ENCODE measurements at regions not wholly inside any gene's neighbourhood (a gene's known extent, or its start where the extent isn't known, plus 50 kb on each side); places are given as distances from the start of the nearest gene placed in this dataset.

GRCh38 chr2:204228169-204228886 lies 291.8 kb downstream of the ICOS start:
- Histone ChIP-seq H3K4me2 (ENCODE audit: low read depth, low read length, poor library complexity, severe bottlenecking) (no peak overlapping the region), H3K9ac (ENCODE audit: low read length) (no peak overlapping the region), H3K4me3 (ENCODE audit: low read length) (no peak overlapping the region), H4K20me1 (ENCODE audit: insufficient read depth, low read depth, low read length) (no peaks in the 10 kb centered on the region), H3K79me2 (ENCODE audit: low read length) (no peaks in the 10 kb centered on the region), H3K9me2 (replicated peaks; ENCODE audit: insufficient read depth, low read length) (no peaks in the 10 kb centered on the region), H3K9me3 (ENCODE audit: low read length) (no peaks in the 10 kb centered on the region), H3K27me3 (ENCODE audit: low read length) (no peaks in the 10 kb centered on the region), H3K4me1 (ENCODE audit: low read length) (no peaks in the 10 kb centered on the region), H3K36me3 (ENCODE audit: insufficient read depth, low read length) (no peaks in the 10 kb centered on the region), H3K27ac (ENCODE audit: low read length) (no peak overlapping the region), H2AFZ (ENCODE audit: low read length) (no peak overlapping the region)
- no peak for DNase-seq

DNA sequence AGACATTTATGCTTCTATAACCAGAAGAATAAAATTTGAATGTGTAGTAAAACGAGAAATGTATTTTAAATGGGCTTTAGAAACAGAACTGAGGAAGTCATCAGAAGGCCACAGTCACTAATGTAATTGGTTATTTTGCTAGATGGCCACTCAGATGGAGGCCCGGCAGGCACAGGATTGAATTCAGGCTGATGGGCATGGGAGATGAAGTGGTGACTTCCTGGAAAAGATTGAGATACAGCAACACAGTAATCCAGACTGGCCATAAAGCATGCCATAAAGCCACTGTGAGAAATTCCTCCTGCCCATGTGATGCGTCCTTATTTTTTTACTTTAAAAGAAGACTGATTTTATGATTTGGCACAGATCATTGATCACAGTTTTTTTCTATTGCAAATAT lies 297.7 kb downstream of the ICOS start:
- DNase-seq = no peak
- no peak overlapping the region for H3K27ac ChIP-seq (ENCODE audit: low read length)
- H3K9me2 ChIP-seq (replicated peaks; ENCODE audit: insufficient read depth, low read length) = no peaks in the 10 kb centered on the region
- no peaks in the 10 kb centered on the region for H3K36me3 ChIP-seq (ENCODE audit: insufficient read depth, low read length)
- H3K4me3 ChIP-seq (ENCODE audit: low read length) = no peak overlapping the region
- H3K4me1 ChIP-seq (ENCODE audit: low read length) = no peaks in the 10 kb centered on the region
- no peak overlapping the region for H3K9ac ChIP-seq (ENCODE audit: low read length)
- no peaks in the 10 kb centered on the region for H4K20me1 ChIP-seq (ENCODE audit: insufficient read depth, low read depth, low read length)
- H3K9me3 ChIP-seq (ENCODE audit: low read length) = no peaks in the 10 kb centered on the region
- no peaks in the 10 kb centered on the region; the same call in 1 of the 2 replicates for H3K27me3 ChIP-seq (ENCODE audit: low read length)
- H2AFZ ChIP-seq (ENCODE audit: low read length) = no peak overlapping the region
- no peak overlapping the region for H3K4me2 ChIP-seq (ENCODE audit: low read depth, low read length, poor library complexity, severe bottlenecking)
- no peaks in the 10 kb centered on the region for H3K79me2 ChIP-seq (ENCODE audit: low read length)

GRCh38 chr2:204234879-204235278 lies 298.3 kb downstream of the ICOS start:
- no peak overlapping the region for H3K4me2 ChIP-seq (ENCODE audit: low read depth, low read length, poor library complexity, severe bottlenecking)
- no peaks in the 10 kb centered on the region for H3K36me3 ChIP-seq (ENCODE audit: insufficient read depth, low read length)
- DNase-seq = no peak
- no peaks in the 10 kb centered on the region for H3K9me3 ChIP-seq (ENCODE audit: low read length)
- H3K79me2 ChIP-seq (ENCODE audit: low read length) = no peaks in the 10 kb centered on the region
- no peak overlapping the region for H3K27ac ChIP-seq (ENCODE audit: low read length)
- no peaks in the 10 kb centered on the region for H3K9me2 ChIP-seq (replicated peaks; ENCODE audit: insufficient read depth, low read length)
- H3K4me3 ChIP-seq (ENCODE audit: low read length) = no peak overlapping the region
- H3K27me3 ChIP-seq (ENCODE audit: low read length) = no peaks in the 10 kb centered on the region; the same call in 1 of the 2 replicates
- no peaks in the 10 kb centered on the region for H4K20me1 ChIP-seq (ENCODE audit: insufficient read depth, low read depth, low read length)
- no peak overlapping the region for H3K9ac ChIP-seq (ENCODE audit: low read length)
- no peak overlapping the region for H2AFZ ChIP-seq (ENCODE audit: low read length)
- H3K4me1 ChIP-seq (ENCODE audit: low read length) = no peaks in the 10 kb centered on the region

- no peaks in the 10 kb centered on the region for H3K9me2 ChIP-seq (replicated peaks; ENCODE audit: insufficient read depth, low read length)
- no peaks in the 10 kb centered on the region for H4K20me1 ChIP-seq (ENCODE audit: insufficient read depth, low read depth, low read length)
- no peaks in the 10 kb centered on the region; the same call in 1 of the 2 replicates for H3K27me3 ChIP-seq (ENCODE audit: low read length)
- H3K4me2 ChIP-seq (ENCODE audit: low read depth, low read length, poor library complexity, severe bottlenecking) = no peak overlapping the region
- no peak for DNase-seq
- no peaks in the 10 kb centered on the region for H3K9me3 ChIP-seq (ENCODE audit: low read length)
- H3K27ac ChIP-seq (ENCODE audit: low read length) = no peak overlapping the region
- H2AFZ ChIP-seq (ENCODE audit: low read length) = no peak overlapping the region
- H3K36me3 ChIP-seq (ENCODE audit: insufficient read depth, low read length) = no peaks in the 10 kb centered on the region
- no peak overlapping the region for H3K9ac ChIP-seq (ENCODE audit: low read length)
- no peaks in the 10 kb centered on the region for H3K4me1 ChIP-seq (ENCODE audit: low read length)
- no peak overlapping the region for H3K4me3 ChIP-seq (ENCODE audit: low read length)
- H3K79me2 ChIP-seq (ENCODE audit: low read length) = no peaks in the 10 kb centered on the region
Observed at GRCh38 chr2:204237416-204237815, 300.9 kb downstream of the ICOS start.

GRCh38 chr2:204239411-204240165 lies 303.0 kb downstream of the ICOS start:
- no peaks in the 10 kb centered on the region for H4K20me1 ChIP-seq (ENCODE audit: insufficient read depth, low read depth, low read length)
- H3K4me3 ChIP-seq (ENCODE audit: low read length) = no peak overlapping the region
- no peak overlapping the region for H3K9ac ChIP-seq (ENCODE audit: low read length)
- no peaks in the 10 kb centered on the region for H3K79me2 ChIP-seq (ENCODE audit: low read length)
- no peaks in the 10 kb centered on the region for H3K4me1 ChIP-seq (ENCODE audit: low read length)
- H3K4me2 ChIP-seq (ENCODE audit: low read depth, low read length, poor library complexity, severe bottlenecking) = no peak overlapping the region
- H3K9me3 ChIP-seq (ENCODE audit: low read length) = no peaks in the 10 kb centered on the region
- H3K9me2 ChIP-seq (replicated peaks; ENCODE audit: insufficient read depth, low read length) = no peaks in the 10 kb centered on the region
- no peak overlapping the region for H2AFZ ChIP-seq (ENCODE audit: low read length)
- no peaks in the 10 kb centered on the region for H3K36me3 ChIP-seq (ENCODE audit: insufficient read depth, low read length)
- H3K27ac ChIP-seq (ENCODE audit: low read length) = no peak overlapping the region
- H3K27me3 ChIP-seq (ENCODE audit: low read length) = no peaks in the 10 kb centered on the region; the same call in 1 of the 2 replicates
- no peak for DNase-seq

GRCh38 chr2:204240961-204241360 lies 304.3 kb upstream of the PARD3B start:
- Histone ChIP-seq H3K27me3 (ENCODE audit: low read length) (no peaks in the 10 kb centered on the region), H3K9me3 (ENCODE audit: low read length) (no peaks in the 10 kb centered on the region), H4K20me1 (ENCODE audit: insufficient read depth, low read depth, low read length) (no peaks in the 10 kb centered on the region), H3K36me3 (ENCODE audit: insufficient read depth, low read length) (no peaks in the 10 kb centered on the region), H3K9ac (ENCODE audit: low read length) (no peak overlapping the region), H3K79me2 (ENCODE audit: low read length) (no peaks in the 10 kb centered on the region), H3K4me2 (ENCODE audit: low read depth, low read length, poor library complexity, severe bottlenecking) (no peak overlapping the region), H3K4me3 (ENCODE audit: low read length) (no peak overlapping the region), H2AFZ (ENCODE audit: low read length) (no peak overlapping the region), H3K4me1 (ENCODE audit: low read length) (no peaks in the 10 kb centered on the region), H3K9me2 (replicated peaks; ENCODE audit: insufficient read depth, low read length) (no peaks in the 10 kb centered on the region), H3K27ac (ENCODE audit: low read length) (no peak overlapping the region)
- DNase-seq = no peak

GRCh38 chr2:204249437-204249836 lies 295.8 kb upstream of the PARD3B start:
- DNase-seq = no peak
- Histone ChIP-seq H3K4me3 (ENCODE audit: low read length) (no peak overlapping the region), H2AFZ (ENCODE audit: low read length) (no peak overlapping the region), H3K27ac (ENCODE audit: low read length) (no peak overlapping the region), H3K36me3 (ENCODE audit: insufficient read depth, low read length) (no peaks in the 10 kb centered on the region), H3K27me3 (ENCODE audit: low read length) (no peaks in the 10 kb centered on the region), H3K4me1 (ENCODE audit: low read length) (no peaks in the 10 kb centered on the region), H3K9ac (ENCODE audit: low read length) (no peak overlapping the region), H4K20me1 (ENCODE audit: insufficient read depth, low read depth, low read length) (no peaks in the 10 kb centered on the region), H3K9me2 (replicated peaks; ENCODE audit: insufficient read depth, low read length) (no peaks in the 10 kb centered on the region), H3K79me2 (ENCODE audit: low read length) (no peaks in the 10 kb centered on the region), H3K4me2 (ENCODE audit: low read depth, low read length, poor library complexity, severe bottlenecking) (no peak overlapping the region), H3K9me3 (ENCODE audit: low read length) (no peaks in the 10 kb centered on the region)

- H3K79me2 ChIP-seq (ENCODE audit: low read length) = no peaks in the 10 kb centered on the region
- H3K4me2 ChIP-seq (ENCODE audit: low read depth, low read length, poor library complexity, severe bottlenecking) = no peak overlapping the region
- H3K4me1 ChIP-seq (ENCODE audit: low read length) = no peaks in the 10 kb centered on the region
- H3K9me2 ChIP-seq (replicated peaks; ENCODE audit: insufficient read depth, low read length) = no peaks in the 10 kb centered on the region
- no peaks in the 10 kb centered on the region for H3K9me3 ChIP-seq (ENCODE audit: low read length)
- H3K36me3 ChIP-seq (ENCODE audit: insufficient read depth, low read length) = no peaks in the 10 kb centered on the region
- H2AFZ ChIP-seq (ENCODE audit: low read length) = no peak overlapping the region
- H4K20me1 ChIP-seq (ENCODE audit: insufficient read depth, low read depth, low read length) = no peaks in the 10 kb centered on the region
- DNase-seq = no peak
- H3K27me3 ChIP-seq (ENCODE audit: low read length) = no peaks in the 10 kb centered on the region
- H3K27ac ChIP-seq (ENCODE audit: low read length) = no peak overlapping the region
- H3K4me3 ChIP-seq (ENCODE audit: low read length) = no peak overlapping the region
- no peak overlapping the region for H3K9ac ChIP-seq (ENCODE audit: low read length)
Observed at GRCh38 chr2:204250692-204251091, 294.6 kb upstream of the PARD3B start.
